K562 (cell line): ENCODE measurements at regions not wholly inside any gene's neighbourhood (a gene's known extent, or its start where the extent isn't known, plus 50 kb on each side); places are given as distances from the start of the nearest gene placed in this dataset.

ENCODE experiments used
- BCL6 ChIP-seq: fragments of 250-450 bp; sonication (Bioruptor Pico); IDR thresholded peaks from 2 replicates; pipeline ENCODE4 v1.4.0; 2020
- GABPB2 ChIP-seq: fragments of 250-450 bp; sonication (Bioruptor Pico); conservative IDR thresholded peaks from 2 replicates; pipeline ENCODE4 v1.5.1; 2021; ENCODE audit warnings: mild to moderate bottlenecking
- MYNN ChIP-seq, 2 experiments: sonication (generic); formaldehyde crosslinking in 1 of 2; IDR thresholded peaks; 2 replicates each; pipeline versions ENCODE4 v1.5.0 to v1.6.1; 2016 to 2020; ENCODE audit warnings: antibody characterized with exemption in 1 of 2, missing genetic modification reagents in 1 of 2
- PHF8 ChIP-seq: fragments of 200-600 bp; sonication (generic); IDR thresholded peaks from 2 replicates; pipeline ENCODE4 v1.6.1; 2012; ENCODE audit warnings: mixed run types, mild to moderate bottlenecking, inconsistent platforms, low read length, moderate library complexity, borderline replicate concordance
- POLR2A ChIP-seq: fragments of 450-650 bp; conservative IDR thresholded peaks from 2 replicates; pipeline ENCODE4 v1.6.1; 2016
- POLR2AphosphoS5 ChIP-seq: IDR thresholded peaks from 2 replicates; pipeline ENCODE4 v1.6.1; 2011; ENCODE audit warnings: mild to moderate bottlenecking, low read depth, low read length, moderate library complexity; ENCODE audit not compliant: control insufficient read depth, insufficient read depth
- POLR2G ChIP-seq: fragments of 200-400 bp; formaldehyde crosslinking; IDR thresholded peaks from 2 replicates; pipeline ENCODE4 v1.6.1; 2017; ENCODE audit warnings: low read depth, mild to moderate bottlenecking, antibody characterized with exemption, low read length, moderate library complexity
- SETDB1 ChIP-seq: IDR thresholded peaks from one replicate; pipeline ENCODE4 v1.6.1; 2012; ENCODE audit warnings: low read length, control low read depth, inconsistent platforms
- TCF7L2 ChIP-seq: fragments of 150-350 bp; IDR thresholded peaks from 2 replicates; pipeline ENCODE4 v1.6.1; 2016; ENCODE audit warnings: low read depth, mild to moderate bottlenecking, low read length, moderate library complexity
- ZFX ChIP-seq: sonication (generic); formaldehyde crosslinking; IDR thresholded peaks from 2 replicates; pipeline ENCODE4 v1.8.0; 2022; ENCODE audit warnings: mild to moderate bottlenecking, missing genetic modification reagents, moderate library complexity
- TF ChIP-seq, protein P1 (sequence below): sonication (generic); formaldehyde crosslinking; IDR thresholded peaks from 2 replicates; pipeline ENCODE4 v1.8.1; 2023; ENCODE audit warnings: mild to moderate bottlenecking, missing genetic modification reagents
- TF ChIP-seq, protein P2 (sequence below), 3 experiments: IDR thresholded peaks in 2 of 3; conservative IDR thresholded peaks in 1 of 3; 2 replicates each; pipeline ENCODE4 v1.5.1; 2011 to 2012; ENCODE audit warnings: low read length in 3 of 3, mild to moderate bottlenecking in 3 of 3, control low read depth in 2 of 3, improper control_type of control experiment in 1 of 3, inconsistent platforms in 1 of 3, low read depth in 1 of 3, mixed read lengths in 1 of 3, moderate library complexity in 1 of 3; ENCODE audit not compliant: insufficient read depth in 2 of 3

DNA sequence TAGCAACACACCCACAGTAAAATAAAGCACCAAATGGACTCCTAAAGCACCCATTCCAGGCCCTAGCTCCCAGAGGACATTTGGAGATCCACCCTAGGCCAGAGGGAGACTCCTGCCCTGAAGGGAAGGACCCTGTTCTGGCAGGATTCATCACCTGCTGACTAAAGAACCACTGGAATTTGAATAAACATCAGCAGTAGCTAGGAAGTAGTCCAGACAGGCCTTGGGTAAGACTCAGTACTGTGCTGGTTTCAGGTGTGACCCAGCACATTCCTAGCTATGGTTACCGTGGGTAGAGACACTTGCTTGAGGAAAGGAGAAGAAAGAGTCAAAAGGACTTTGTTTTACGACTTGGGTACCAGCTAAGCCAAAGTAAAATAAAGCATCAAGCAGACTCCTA, 92.7 kb upstream of the LRRC7 start:
- TF ChIP-seq, protein P1, sequence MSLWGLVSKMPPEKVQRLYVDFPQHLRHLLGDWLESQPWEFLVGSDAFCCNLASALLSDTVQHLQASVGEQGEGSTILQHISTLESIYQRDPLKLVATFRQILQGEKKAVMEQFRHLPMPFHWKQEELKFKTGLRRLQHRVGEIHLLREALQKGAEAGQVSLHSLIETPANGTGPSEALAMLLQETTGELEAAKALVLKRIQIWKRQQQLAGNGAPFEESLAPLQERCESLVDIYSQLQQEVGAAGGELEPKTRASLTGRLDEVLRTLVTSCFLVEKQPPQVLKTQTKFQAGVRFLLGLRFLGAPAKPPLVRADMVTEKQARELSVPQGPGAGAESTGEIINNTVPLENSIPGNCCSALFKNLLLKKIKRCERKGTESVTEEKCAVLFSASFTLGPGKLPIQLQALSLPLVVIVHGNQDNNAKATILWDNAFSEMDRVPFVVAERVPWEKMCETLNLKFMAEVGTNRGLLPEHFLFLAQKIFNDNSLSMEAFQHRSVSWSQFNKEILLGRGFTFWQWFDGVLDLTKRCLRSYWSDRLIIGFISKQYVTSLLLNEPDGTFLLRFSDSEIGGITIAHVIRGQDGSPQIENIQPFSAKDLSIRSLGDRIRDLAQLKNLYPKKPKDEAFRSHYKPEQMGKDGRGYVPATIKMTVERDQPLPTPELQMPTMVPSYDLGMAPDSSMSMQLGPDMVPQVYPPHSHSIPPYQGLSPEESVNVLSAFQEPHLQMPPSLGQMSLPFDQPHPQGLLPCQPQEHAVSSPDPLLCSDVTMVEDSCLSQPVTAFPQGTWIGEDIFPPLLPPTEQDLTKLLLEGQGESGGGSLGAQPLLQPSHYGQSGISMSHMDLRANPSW: no peak
- no peak for TF ChIP-seq POLR2A
- no peak for TF ChIP-seq GABPB2
- no peak for TF ChIP-seq MYNN (IDR thresholded peaks at IDR 0.05)
- TF ChIP-seq MYNN (CRISPR knock-in tag; IDR thresholded peaks at IDR 0.05): no peak
- no peak for TF ChIP-seq BCL6 (CRISPR knock-in tag)
- no peak for TF ChIP-seq POLR2G
- no peak for TF ChIP-seq ZFX (CRISPR knock-in tag)
- no peak for TF ChIP-seq POLR2AphosphoS5
- TF ChIP-seq, protein P2, sequence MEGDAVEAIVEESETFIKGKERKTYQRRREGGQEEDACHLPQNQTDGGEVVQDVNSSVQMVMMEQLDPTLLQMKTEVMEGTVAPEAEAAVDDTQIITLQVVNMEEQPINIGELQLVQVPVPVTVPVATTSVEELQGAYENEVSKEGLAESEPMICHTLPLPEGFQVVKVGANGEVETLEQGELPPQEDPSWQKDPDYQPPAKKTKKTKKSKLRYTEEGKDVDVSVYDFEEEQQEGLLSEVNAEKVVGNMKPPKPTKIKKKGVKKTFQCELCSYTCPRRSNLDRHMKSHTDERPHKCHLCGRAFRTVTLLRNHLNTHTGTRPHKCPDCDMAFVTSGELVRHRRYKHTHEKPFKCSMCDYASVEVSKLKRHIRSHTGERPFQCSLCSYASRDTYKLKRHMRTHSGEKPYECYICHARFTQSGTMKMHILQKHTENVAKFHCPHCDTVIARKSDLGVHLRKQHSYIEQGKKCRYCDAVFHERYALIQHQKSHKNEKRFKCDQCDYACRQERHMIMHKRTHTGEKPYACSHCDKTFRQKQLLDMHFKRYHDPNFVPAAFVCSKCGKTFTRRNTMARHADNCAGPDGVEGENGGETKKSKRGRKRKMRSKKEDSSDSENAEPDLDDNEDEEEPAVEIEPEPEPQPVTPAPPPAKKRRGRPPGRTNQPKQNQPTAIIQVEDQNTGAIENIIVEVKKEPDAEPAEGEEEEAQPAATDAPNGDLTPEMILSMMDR (IDR thresholded peaks at IDR 0.05 in 2 of 3, conservative IDR thresholded peaks at IDR 0.05 in 1 of 3; ENCODE audit: insufficient read depth in 2 of 3, low read depth in 1 of 3, low read length in 3 of 3): no peak
- TF ChIP-seq SETDB1: no peak
- no peak for TF ChIP-seq PHF8
- TF ChIP-seq TCF7L2: no peak
